HG03159 (cell line): ENCODE measurements at regions not wholly inside any gene's neighbourhood (a gene's known extent, or its start where the extent isn't known, plus 50 kb on each side); places are given as distances from the start of the nearest gene placed in this dataset.
"Not testable (repeated sequence)": the region's sequence is repeated elsewhere in the genome, so short reads cannot be mapped to it uniquely, and the experiment has no call there.

Experiments used
- ATAC-seq: cut with Tn5 transposase; IDR thresholded peaks from one replicate; pipeline ENCODE4 v1.9.1; 2021; ENCODE audit warnings: mild to moderate bottlenecking, moderate library complexity; ENCODE audit not compliant: unreplicated experiment

DNA sequence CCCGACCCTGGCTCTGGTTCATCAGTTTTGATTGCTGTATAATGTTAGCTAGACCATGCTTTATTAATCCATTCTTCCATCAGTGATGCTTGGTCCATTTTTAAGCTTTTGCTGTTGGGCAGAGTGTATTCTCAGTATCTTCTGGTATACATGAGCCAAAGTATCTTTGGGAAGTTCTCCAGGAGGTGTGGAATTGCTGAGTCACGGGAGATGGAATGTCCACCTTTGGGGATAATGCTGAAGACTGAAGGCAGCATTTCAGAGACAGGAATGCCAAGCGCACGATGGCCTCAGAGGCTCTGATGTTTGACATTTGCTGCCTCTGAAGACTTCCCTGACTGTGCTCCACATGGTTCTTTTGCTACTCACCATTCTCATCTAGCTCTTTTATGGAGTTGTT lies 266.3 kb upstream of the KAZN start:
- ATAC-seq = no peak

DNA sequence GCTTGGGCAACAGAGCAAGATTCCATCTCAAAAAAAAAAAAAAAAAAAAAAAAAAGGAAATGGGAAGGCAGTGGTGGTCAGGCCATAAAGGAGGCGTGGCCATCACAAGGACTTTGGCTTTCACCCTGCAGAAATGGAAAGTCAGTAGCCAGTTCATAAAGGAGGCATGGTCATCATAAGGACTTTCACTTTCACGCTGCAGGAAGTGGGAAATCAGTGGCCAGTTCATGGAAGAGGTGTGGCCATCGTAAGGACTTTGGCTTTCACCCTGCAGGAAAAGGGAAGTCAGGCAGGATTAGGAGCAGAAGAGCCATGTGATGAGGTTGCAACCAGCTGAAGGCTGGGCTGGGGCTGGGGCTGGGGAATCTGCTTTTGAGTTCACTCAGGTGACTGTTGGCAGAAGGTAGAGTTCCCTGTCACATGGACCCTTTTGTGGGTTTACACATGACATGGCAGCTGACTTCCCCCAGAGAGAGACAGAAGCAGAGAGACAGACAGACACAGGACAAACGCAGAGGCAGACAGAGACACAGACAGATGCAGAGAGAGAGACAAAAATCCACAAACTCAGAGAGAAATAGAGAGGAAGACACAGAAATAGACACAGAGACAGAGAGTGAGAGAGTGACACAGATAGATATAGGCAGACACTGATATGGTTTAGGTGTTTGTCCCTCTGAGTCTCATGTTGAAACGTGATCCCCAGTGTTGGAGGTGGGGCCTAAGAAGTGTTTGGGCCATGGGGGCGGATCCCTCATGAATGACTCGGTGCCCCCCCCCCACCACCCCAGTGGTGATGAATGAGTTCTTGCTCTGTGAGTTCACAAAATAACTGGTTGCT lies 263.9 kb upstream of the KAZN start:
- no peak for ATAC-seq

DNA sequence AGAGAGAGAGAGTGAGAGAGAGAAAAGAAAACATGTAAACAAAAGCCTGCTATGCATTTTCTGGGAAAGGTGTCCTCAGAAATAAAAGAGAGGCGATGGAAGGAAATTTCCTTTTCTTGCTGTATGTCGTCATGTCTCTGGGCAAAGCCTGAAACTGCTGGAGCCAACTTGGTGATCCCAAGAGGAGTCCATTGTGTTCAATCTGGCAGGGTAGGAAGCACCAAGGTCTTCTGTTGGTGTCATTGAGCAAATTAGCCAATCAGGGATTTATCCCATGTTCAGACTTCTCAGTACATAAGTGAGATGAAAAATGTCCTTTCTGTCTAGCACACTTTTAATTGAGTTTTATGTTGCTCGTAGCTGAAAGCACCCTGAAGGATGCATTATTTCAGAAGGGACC lies 260.0 kb upstream of the KAZN start:
- ATAC-seq = no peak

DNA sequence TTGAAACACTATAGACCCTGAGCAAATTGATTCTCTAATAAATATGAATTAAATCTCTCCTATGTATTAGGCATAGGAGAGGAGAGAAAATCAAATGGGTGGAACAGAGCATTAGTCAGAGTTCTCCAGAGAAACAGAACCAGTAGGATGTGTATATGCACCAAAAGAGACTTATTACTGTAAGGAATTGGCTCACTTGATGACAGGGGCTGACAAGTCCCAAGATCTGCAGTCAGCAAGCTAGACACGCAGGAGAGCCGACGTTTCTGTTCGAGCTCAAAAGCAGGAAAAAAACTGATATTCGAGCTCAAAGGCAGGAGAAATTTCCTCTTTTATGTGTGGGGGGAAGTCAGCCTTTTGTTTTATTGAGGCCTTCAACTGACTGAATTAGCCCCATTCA lies 259.2 kb upstream of the KAZN start:
- ATAC-seq = no peak

DNA sequence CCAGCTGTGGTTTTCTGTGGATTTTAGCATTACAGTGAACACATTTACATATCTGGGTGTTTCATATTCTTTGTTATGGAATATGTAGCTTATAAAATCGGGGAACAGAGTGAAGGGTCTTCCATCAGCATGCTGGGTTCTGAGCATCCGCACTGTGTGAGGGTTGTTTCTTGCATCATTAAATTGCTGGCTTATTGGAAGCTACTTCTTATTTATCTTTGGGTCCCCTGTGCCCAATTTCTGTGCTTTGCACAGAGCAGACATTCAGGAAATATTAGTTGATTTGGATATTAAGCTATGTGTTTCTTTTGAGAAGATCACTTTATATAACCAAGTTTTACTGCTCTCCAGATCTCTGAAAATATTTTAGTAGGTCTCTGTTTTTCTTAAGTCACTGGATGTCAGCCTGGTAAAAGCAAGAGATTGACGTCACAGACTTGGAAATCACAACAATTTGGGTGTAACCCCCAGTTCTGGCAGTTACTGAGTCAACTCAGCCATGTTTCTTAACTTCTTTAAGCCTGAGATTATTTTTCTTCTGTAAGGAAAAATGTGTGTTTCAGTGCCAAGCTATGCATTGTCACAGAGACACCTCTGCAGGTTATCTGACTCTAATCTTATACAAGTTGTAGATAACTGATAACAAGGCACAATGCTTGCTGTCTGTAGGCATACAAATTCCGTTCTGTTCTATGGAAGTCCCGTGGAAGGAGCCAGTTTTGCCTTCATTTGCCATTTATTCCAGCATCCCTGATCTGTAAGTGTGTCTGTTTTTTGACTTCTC lies 258.3 kb upstream of the KAZN start:
- ATAC-seq = no peak

DNA sequence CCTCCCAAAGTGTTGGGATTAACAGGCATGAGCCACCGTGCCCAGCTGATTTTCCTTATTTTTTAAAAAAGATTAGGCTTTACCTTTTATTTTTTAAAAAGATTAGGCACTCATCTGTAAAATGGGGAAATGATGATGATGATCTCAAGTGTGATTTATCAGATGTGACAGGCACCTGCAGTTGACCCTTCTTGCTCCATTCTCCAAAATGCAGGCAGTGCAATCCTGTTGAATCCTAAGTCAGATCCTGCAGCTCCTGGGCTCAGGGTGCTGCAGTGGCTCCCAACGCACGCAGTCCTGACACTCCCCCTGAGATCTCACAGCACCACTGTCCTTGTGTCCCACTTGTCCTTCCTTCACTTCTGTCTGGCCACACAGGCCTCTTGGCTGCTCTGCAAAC lies 257.3 kb upstream of the KAZN start:
- ATAC-seq = no peak

DNA sequence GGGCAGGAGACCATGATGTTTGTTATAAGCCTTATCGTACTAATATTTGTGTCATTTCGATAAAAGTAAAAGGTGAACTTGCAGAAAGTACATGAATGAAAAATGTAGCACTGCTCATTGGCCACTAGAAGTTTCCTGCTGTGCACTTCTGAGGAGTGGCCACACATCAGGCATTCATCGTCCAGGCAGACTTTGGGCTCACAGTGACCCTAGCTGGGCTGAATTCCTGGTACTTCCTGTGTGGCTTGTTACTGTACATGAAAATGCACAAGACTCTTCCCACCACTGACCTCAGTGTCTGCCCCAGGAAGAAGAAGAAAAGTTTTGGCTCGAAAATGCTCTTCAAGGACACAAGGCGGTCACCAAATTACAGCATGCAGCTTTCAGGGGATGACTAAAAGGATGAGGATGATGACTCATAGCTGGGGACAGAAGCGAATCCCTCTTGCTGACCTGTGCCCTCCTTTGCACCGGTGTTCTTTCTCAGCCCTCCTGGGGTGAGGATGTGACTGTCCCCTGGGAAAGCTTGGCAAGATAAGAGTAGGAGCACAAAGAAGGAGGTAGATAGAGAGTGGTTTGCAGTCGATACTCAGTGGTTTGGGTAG lies 252.4 kb upstream of the KAZN start:
- no peak for ATAC-seq

DNA sequence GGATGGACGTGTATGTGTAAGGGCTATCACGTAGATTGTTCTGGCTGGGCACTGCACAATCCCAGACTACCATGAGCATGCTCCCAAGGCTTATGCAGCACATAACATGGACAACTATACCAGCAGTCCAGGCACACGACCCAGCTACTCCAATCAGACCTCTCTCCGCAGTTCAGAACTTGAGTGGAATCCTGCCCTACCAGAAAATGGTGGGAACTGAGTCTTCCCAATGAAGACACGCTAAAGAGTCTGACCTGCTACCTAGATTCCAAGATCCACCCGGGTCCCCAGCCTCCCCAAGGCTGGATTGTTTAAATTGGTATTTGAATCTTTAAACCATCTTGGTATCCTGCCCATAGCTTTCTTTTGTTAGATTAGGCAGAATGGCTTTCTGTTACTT lies 251.3 kb upstream of the KAZN start:
- no peak for ATAC-seq

DNA sequence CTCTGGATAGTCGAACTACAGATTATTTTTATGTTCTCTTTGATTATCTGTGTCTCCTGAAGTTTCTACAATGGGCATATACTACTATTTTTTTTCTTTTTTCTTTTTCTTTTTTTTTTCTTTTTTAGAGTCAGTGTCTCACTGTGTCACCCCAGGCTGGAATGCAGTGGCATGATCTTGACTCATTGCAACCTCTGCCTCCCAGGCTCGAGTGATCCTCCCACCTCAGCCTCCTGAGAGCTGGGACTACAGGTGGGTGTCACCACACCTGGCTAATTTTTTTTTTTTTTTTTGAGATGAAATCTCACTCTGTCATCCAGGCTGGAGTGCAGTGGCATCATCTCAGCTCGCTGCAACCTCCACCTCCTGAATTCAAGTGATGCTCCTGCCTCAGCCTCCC lies 250.7 kb upstream of the KAZN start:
- ATAC-seq = no peak

DNA sequence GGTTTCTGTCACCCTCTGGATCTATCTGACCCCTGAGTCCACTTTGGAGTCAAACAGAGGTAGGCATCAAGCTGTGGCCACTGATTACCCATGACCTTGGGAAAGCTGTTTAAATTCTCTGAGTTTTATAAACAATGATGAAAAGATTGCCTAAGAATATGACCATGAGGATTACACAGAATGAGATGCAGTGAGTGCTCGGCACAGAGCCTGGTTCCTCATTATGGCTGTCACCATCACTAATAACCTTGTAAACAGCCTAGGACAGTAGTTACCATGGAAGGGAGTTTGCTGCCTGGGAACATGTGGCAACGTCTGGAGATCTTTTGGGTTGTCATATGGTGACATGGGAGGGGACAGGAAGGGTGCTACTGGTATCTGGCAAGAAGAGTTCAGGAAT lies 248.3 kb upstream of the KAZN start:
- no peak for ATAC-seq

DNA sequence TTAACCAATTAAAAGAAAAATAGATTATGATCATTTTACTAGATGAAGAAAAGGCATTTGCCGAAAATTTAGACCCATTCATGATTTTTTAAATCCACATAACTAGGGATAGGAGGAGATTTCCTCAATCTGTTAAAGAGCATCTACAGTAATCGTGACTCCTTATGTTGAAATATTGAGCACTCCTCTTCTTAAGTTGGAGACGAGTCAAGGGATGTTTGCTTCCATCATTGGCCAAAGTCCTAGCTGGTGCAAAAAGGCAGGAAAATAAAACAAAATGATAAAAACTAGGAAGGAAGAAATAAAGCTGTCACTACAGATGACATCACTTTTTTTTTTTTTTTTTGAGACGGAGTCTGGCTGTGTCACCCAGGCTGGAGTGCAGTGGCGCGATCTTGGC lies 245.6 kb upstream of the KAZN start:
- no peak for ATAC-seq

DNA sequence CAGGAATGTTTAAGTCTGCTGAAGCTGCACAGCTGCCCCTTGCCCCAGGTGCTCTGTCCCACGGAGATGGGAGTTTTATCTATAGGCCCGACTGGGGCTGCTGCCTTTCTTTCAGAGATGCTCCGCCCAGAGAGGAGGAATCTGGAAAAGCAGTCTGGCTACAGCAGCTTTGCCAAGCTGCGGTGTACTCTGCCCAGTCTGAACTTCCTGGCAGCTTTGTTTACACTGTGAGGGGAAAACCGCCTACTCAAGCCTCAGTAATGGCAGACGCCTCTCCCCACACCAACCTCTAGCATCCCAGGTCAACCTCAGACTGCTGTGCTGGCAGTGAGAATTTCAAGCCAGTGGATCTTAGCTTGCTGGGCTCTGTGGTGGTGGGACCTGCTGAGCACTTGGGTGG lies 237.5 kb upstream of the KAZN start:
- ATAC-seq = not testable (repeated sequence)

DNA sequence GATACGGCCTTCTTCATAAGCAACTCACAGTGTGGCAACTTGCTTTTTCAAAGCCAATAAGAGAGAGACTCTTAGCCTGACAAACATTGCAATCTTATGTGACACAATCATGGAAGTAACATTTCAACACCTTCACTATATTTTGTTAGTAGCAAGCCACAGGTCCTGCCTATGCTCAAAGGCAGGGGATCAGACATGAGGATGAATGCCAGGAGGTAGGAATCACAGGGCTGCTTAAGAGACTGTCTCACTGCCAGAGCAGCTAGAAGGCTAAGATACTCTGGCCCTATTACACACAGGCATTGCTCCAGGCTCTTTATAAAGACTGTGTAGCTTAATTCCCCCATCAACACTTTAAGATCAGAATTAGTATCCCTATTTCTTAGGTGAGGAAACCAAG lies 236.2 kb upstream of the KAZN start:
- no peak for ATAC-seq

DNA sequence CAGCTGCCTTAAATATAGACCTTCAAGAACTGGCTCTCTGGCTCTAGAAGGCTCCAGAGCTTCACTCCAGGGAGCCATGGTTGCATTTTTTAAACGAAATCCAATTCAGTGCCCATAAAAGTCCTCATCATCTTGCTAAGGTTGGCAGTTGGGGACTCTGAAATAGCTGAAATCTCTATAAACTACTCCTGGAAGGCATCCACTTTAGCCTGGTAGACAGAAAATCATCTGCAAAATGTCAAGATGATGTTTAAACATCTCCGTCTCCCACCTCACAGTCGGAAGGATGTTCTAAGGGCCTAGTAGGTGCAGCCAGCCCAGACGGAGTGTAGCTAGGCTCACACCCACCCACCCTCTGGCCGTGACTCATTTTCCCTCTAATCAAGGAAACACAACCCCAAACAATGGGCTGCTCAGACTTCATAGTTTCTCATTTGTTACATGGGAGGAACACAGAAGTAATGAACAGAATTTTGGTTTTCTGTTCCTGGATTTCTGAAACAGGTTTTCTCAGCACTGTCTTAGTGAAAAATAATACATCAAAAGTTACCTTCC lies 235.4 kb upstream of the KAZN start:
- ATAC-seq = no peak

DNA sequence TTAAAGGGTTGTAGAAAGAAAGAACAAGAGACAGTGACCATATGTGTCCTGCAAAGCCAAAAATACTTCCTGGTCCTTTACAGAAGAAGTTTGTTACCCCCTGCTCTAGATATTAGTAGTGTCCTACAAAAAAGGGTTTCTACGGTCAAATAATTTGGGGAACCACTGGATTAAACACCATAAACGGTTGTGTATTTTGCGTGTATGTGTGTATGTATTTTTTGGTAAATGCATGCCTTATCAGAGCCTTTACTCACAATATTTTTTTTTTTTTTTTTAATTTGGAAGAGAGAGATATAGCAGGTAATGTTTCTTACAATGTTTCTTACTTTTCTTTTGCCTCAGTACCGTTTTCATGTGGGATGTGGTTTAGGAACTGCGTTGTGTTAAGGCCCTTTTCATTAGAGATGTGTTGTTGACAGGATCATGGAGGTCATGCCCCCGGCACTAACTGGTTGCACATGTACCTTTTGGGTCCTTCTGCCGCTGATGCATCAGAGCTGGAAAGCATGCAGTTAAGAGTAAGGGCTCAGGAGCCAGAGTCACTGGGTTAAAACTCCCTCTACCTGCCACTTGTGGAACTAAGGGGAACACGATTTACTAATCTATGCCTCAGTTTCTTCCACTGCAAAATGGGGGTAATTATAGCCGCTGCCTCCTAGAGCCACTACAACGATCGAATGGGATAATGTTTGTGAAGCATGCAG lies 234.6 kb upstream of the KAZN start:
- no peak for ATAC-seq

DNA sequence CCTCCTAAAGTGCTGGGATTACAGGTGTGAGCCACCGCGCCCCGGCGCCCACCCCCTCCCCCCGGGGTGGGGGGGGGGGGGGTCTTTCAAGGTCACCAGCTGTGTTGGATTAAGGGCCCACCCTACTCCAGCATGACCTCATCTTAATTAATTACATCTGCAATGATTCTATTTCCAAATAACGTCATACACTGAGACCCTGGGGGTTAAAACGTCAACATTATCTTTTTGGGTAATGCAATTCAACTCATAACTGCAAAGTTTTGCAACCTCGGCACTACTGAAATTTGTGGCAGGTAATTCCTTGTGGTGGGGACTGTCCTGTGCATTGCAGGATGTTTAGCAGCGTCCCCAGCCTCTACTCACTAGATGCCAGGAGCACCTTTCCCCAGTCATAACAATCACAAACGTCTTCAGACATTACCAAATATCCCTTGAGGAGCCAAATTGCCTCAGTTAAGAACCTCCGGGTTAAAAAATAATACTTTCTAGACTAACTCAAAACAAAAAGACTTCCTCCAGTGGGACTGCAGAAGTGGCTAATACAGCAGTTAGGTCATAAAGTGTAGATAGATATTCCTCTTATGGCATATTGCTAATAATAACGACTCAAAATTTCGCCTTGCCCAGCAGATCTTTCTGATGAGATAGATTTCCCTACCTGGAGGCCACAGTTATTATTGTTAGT lies 233.0 kb upstream of the KAZN start:
- ATAC-seq = no peak

DNA sequence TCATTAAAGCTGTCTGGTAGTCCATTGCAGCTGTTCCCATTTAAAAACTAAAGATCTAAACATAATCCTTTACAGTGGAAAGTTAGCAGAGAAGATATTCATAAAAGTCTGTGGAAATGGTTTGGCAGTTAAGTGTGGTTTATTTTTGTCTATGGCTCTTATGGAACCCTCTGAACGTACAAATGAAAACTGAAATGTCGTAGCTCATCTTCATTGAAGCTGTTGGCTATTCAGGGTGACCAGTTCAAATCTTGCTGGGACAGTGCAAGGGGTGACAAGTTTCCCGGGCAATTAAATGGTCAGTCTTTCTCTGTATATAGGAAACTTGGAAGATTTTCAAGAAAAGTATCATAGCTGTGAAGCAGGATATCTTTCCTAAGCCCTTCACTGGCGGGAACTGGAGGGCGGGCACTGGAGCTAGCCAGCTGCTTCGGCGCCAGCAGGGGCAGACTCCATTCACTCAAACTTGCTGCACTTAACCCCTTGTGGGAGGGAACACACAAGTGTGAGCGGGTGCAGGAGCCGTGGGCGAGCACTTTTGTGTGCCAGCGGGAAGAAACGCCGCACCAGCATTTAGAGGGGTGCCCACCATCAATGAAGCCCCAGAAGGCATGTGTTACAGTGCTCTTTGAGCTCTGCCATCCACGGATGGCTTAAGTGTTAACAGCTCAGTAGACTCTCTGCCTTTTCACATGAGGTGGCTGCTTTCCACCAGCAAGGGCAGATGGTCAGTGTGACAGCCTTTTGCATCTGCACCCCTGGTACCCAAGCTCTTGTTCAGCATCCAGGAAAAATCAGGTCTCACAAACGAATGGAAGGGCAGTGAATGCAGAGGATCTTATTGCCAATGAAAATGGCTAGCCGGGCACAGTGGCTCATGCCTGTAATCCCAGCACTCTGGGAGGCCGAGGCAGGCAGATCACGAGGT lies 232.1 kb upstream of the KAZN start:
- ATAC-seq = no peak

DNA sequence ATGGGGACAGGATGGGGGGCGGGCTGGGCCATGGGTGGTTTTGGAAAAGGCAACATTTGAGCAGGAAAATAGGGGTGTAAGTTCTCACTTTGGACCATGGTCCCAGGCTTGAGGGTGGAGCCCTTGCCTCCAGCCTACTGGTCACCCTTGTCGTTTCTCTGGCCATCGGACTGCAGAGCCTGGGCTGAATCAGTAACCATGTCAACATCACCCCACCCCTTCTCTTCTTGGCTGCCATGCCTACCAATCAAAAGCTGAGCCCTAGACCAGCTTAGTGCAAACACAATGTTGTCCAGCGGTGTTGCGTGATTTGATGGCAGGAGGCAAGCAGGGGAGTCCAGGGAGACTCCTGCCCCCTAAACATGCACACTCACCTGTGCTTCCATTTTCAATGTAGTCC lies 231.0 kb upstream of the KAZN start:
- ATAC-seq = no peak

DNA sequence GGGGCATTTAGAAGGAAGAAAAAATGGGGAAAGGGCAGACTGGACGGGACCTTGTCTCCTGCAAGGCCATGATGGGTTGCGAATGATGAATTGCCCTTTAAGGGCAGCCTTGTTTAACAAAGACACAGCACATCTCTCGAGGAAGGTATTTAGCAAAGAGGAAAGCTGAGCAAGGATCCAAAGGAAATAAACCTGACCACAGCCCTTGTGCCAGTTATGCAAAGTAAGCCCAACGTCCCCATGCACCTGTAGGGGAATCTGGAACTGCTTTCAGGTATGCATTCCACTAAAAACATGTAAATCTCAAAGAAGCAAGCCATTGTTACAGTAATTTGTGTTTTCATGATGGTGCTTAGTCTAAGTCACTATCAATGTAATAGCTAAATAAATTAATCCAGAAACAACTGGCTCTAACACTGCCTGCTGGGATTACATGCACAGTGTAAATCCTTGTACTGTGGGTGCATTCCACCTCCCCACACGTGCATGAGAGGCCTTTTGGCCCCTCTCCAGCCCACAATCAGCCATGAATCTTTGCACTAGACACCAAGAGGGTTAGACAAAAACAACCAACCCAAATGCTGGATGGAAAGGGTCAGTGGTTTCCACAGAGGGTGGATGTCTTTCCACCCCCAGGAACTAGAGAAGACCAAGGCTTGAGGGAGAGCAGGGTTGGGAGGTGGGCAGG lies 228.8 kb upstream of the KAZN start:
- no peak for ATAC-seq
